Pancreas (tissue), 10 donors: ENCODE measurements at regions not wholly inside any gene's neighbourhood (a gene's known extent, or its start where the extent isn't known, plus 50 kb on each side); places are given as distances from the start of the nearest gene placed in this dataset.
A peak's percentile ranks its signal among the peaks of the same experiment; 100 is the strongest.

Source experiments
- ATAC-seq, 4 donors: fragments of 200-7000 bp; cut with Tn5 transposase; one replicate each; pipeline versions ENCODE4 v1.8.0 to v1.9.1; 2020; ENCODE audit warnings: mild to moderate bottlenecking in 4 of 4, moderate library complexity in 4 of 4
- DNase-seq, 6 donors: peaks; one replicate each; pipeline ENCODE4 v3.0.0-alpha.2; 2020
- FAIRE-seq: peaks from 2 replicates; lab custom pipeline; 2012; peaks lifted over from hg19 to GRCh38; lab: Jason Lieb, UNC
- H3K27ac ChIP-seq, 4 donors: fragments of 200-600 bp; sonication (generic); 1 replicate in 3 of 4; 2 replicates in 1 of 4; pipeline versions ENCODE4 v1.5.0 to v1.8.0; 2020
- H3K27me3 ChIP-seq, 4 donors: fragments of 200-600 bp; one replicate each; pipeline ENCODE4 v1.8.0; 2021
- H3K36me3 ChIP-seq, 3 donors: fragments of 200-600 bp; sonication (generic) in 1 of 3; one replicate each; pipeline versions ENCODE4 v1.5.0 to v1.8.0; 2020 to 2021
- H3K4me1 ChIP-seq, 3 donors: fragments of 200-600 bp; one replicate each; pipeline ENCODE4 v1.8.0; 2021
- H3K4me3 ChIP-seq, 4 donors: fragments of 200-600 bp; sonication (generic) in 2 of 4; one replicate each; pipeline versions ENCODE4 v1.5.0 to v1.8.0; 2020 to 2021
- H3K9me3 ChIP-seq, 4 donors: fragments of 200-600 bp; one replicate each; pipeline ENCODE4 v1.8.0; 2021
- WGBS, 2 donors: extraction: QIAGEN DNeasy Blood & Tissue Kit; methylation state at CpG; one replicate each; pipeline ENCODE4 v1.1.7; 2013; 5-methylcytosine and 5-hydroxymethylcytosine counted together
- intact Hi-C, 3 donors: fragments of 100-400 bp; cut with DNase I; formaldehyde crosslinking; loops; one replicate each; pipeline versions ENCODE4 v1.11.1 to v1.14.2; 2022
- TF ChIP-seq, protein P1 (sequence below), 4 donors: fragments of 200-600 bp; sonication (generic) in 3 of 4; IDR thresholded peaks; one replicate each; pipeline versions ENCODE4 v1.5.0 to v1.8.0; 2021; ENCODE audit warnings: antibody characterized with exemption in 4 of 4
- donor health status: healthy with polysubstance abuse.
- donor health status: DM: no; HTN: no; CAD: no; lungs with moderate emphysema.
- donor health status: DM: no; HTN: no; CAD: no.
- donor health status: control.
- donor health status: control.
- donor health status: Bipolar disorder and iron deficiency.
- donor health status: DM: yes; HTN: yes; CAD: no.
- donor health status: DM: no; HTN: no; CAD: no.
- donor health status: DM: no; HTN: no; CAD: no.
- donor health status: DM: yes; HTN: yes; CAD: no.

DNA sequence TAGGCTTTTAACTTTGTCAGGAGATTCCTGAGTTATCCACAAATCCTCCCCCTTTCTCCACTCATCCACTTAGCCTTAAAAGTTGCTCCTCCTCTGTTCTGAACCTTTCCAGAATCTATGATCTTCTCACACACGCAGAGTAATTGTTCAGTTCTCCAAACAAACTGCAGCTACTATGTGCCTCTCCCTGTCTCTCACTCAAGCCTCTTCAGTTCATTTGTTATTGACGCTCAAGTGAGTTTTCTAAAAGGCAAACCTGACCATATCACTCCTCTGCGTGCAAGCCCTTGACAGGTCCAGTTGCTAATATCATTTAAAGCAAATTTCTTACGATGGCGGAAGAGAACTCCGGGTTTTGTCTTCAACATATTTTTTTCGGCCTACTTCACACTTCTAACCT lies 1169.7 kb upstream of the TENM4 start:
- ATAC-seq (no peak), FAIRE-seq (no peak), DNase-seq (no peak)
- H3K4me1 ChIP-seq: no peaks in the 10 kb centered on the region
- no peak overlapping the region for H3K27ac ChIP-seq
- no peaks in the 10 kb centered on the region for H3K9me3 ChIP-seq
- H3K36me3 ChIP-seq: no peaks in the 10 kb centered on the region
- 84 to 89% methylated on average over 7 of the region's 7 CpGs for WGBS, 2 donors
- TF ChIP-seq, protein P1, sequence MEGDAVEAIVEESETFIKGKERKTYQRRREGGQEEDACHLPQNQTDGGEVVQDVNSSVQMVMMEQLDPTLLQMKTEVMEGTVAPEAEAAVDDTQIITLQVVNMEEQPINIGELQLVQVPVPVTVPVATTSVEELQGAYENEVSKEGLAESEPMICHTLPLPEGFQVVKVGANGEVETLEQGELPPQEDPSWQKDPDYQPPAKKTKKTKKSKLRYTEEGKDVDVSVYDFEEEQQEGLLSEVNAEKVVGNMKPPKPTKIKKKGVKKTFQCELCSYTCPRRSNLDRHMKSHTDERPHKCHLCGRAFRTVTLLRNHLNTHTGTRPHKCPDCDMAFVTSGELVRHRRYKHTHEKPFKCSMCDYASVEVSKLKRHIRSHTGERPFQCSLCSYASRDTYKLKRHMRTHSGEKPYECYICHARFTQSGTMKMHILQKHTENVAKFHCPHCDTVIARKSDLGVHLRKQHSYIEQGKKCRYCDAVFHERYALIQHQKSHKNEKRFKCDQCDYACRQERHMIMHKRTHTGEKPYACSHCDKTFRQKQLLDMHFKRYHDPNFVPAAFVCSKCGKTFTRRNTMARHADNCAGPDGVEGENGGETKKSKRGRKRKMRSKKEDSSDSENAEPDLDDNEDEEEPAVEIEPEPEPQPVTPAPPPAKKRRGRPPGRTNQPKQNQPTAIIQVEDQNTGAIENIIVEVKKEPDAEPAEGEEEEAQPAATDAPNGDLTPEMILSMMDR (IDR thresholded peaks at IDR 0.05): no peak
- H3K4me3 ChIP-seq: no peak overlapping the region
- intact Hi-C loops: no loop called here
- no peaks in the 10 kb centered on the region for H3K27me3 ChIP-seq

DNA sequence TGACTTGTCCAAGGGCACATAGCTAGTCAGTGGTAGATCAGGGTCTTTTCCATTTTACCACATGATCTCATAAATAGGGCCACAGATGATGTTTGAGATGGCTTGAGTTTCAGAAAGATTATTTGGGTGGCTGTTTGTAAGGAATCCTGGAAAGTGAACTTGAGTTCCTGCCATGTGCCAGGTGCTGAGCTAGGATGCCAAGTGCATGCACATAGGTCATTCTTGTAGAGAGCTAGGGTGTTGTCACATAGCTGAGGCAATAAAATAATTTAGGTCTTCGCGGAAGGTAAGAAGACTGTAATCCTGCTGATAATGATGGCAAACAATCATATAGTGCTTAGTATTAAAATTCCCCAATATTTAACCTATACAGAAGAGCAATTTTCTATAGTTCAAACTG lies 1162.6 kb upstream of the TENM4 start:
- FAIRE-seq (no peak), DNase-seq (no peak), ATAC-seq (no peak)
- intact Hi-C loops: no loop called here
- TF ChIP-seq, protein P1 (IDR thresholded peaks at IDR 0.05): no peak
- H3K36me3 ChIP-seq: no peaks in the 10 kb centered on the region
- H3K27ac ChIP-seq: no peak overlapping the region
- WGBS, 2 donors: 85 to 96% methylated on average over 2 of the region's 2 CpGs
- no peaks in the 10 kb centered on the region for H3K27me3 ChIP-seq
- no peaks in the 10 kb centered on the region for H3K4me1 ChIP-seq
- no peak overlapping the region for H3K4me3 ChIP-seq
- no peaks in the 10 kb centered on the region for H3K9me3 ChIP-seq

DNA sequence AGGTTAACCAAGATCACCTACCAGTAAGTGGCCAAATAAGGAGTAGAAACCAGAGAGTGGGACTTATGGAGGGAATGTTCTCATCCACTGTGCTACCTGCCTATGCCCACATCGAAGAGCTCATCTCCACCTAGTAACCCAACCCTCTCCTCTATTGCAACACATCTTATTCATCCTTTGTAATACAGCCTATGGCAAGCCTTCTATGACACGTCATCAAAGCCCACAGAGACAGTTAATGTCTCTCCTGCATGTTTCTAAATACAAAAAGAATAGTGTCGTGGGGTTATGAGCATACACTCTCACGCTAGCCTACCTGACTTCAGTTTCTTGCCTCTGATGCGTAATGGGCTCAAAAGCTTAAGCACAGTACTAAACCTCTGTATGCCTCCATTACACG lies 1158.1 kb upstream of the TENM4 start:
- TF ChIP-seq, protein P1 (IDR thresholded peaks at IDR 0.05): no peak
- DNase-seq (no peak), ATAC-seq (no peak), FAIRE-seq (no peak)
- H3K27me3 ChIP-seq: no peaks in the 10 kb centered on the region
- no peak overlapping the region for H3K27ac ChIP-seq
- no peak overlapping the region for H3K4me3 ChIP-seq
- H3K4me1 ChIP-seq: peaks cover 0 to 5% (median 0%) of the 10 kb centered on the region in 3 donors
- 87 to 92% methylated on average over 6 of the region's 6 CpGs for WGBS, 2 donors
- no peaks in the 10 kb centered on the region for H3K9me3 ChIP-seq
- H3K36me3 ChIP-seq: no peaks in the 10 kb centered on the region
- intact Hi-C loops: no loop called here

DNA sequence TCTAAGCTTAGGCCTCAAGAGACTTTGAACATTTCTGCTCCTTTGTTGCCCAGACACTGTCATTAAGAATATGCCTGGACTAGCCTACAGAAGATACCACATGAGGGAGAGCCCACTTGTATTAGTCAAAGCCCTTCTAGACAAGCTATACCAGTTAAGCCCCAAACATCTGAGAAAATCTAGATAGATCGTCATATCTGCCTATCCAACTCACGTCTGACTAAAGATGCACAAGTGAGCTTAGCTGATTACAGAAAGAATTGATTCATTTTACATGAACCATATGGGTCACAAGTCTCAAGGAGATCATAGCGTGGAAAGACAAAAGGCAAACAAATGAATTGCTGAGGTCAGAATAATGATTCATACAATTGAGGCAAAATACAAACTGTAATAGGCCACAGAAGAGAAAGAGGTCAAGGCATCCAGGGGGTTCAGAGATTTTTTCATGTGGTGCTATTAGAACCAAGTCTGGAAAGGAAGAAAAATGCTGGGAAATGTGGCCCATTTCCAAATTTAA lies 1155.5 kb upstream of the TENM4 start:
- ATAC-seq: no peak
- WGBS, 2 donors: 93 to 94% methylated on average over 3 of the region's 3 CpGs
- Histone ChIP-seq H3K9me3 (no peaks in the 10 kb centered on the region), H3K27me3 (no peaks in the 10 kb centered on the region), H3K4me1 (peaks cover 0 to 7% (median 5%) of the 10 kb centered on the region in 3 donors), H3K4me3 (no peak overlapping the region), H3K27ac (no peak overlapping the region), H3K36me3 (no peaks in the 10 kb centered on the region)
- FAIRE-seq: no peak
- intact Hi-C loops: no loop called here
- TF ChIP-seq, protein P1 (IDR thresholded peaks at IDR 0.05): no peak
- no peak for DNase-seq

DNA sequence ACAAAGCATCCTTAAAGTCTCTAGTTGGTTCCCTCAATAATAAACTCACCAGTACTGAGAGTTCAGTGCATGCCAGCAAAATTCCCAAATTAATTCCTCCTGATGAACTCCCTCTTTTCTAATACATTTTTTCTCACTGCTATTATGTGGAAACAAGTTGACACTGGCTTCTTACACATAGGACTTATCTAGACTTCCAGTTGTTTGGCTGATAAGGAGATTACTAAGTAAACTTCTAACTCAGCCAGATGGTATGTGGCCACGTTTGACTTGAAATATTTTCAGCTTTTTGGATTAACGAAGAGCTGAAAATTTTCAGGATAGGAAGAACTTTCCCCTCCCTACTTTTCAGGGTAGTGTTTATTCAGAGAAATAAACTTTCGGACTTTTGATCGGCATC lies 1154.2 kb upstream of the TENM4 start:
- FAIRE-seq (no peak), DNase-seq (no peak), ATAC-seq (peak; percentile 58 to 89 (median 79))
- 5 to 7% methylated on average over 4 of the region's 4 CpGs for WGBS, 2 donors
- TF ChIP-seq, protein P1 (IDR thresholded peaks at IDR 0.05): no peak
- no peak overlapping the region for H3K27ac ChIP-seq
- intact Hi-C loops: no loop called here
- no peaks in the 10 kb centered on the region for H3K36me3 ChIP-seq
- no peaks in the 10 kb centered on the region for H3K9me3 ChIP-seq
- H3K4me1 ChIP-seq: peaks cover 0 to 7% (median 5%) of the 10 kb centered on the region in 3 donors
- H3K27me3 ChIP-seq: no peaks in the 10 kb centered on the region
- H3K4me3 ChIP-seq: no peak overlapping the region
